Prostate gland (tissue), 2 donors: ENCODE measurements at regions not wholly inside any gene's neighbourhood (a gene's known extent, or its start where the extent isn't known, plus 50 kb on each side); places are given as distances from the start of the nearest gene placed in this dataset.

Experiments used
- POLR2A ChIP-seq: fragments of 450-650 bp; IDR thresholded peaks from one replicate; pipeline ENCODE4 v1.6.1; 2016; ENCODE audit warnings: antibody characterized with exemption, mild to moderate bottlenecking
- POLR2AphosphoS5 ChIP-seq: sonication (generic); formaldehyde crosslinking; IDR thresholded peaks from one replicate; pipeline ENCODE4 v1.6.1; 2017; ENCODE audit warnings: antibody characterized with exemption
- TF ChIP-seq, protein P1 (sequence below), 4 experiments: fragments of 200-600 bp in 2 of 4; fragments of 450-650 bp in 2 of 4; sonication (generic) in 2 of 4; IDR thresholded peaks; 1 replicate in 3 of 4; 2 replicates in 1 of 4; pipeline ENCODE4 v1.5.1; 2016 to 2019; ENCODE audit warnings: antibody characterized with exemption in 4 of 4, mild to moderate bottlenecking in 2 of 4, moderate library complexity in 2 of 4

DNA sequence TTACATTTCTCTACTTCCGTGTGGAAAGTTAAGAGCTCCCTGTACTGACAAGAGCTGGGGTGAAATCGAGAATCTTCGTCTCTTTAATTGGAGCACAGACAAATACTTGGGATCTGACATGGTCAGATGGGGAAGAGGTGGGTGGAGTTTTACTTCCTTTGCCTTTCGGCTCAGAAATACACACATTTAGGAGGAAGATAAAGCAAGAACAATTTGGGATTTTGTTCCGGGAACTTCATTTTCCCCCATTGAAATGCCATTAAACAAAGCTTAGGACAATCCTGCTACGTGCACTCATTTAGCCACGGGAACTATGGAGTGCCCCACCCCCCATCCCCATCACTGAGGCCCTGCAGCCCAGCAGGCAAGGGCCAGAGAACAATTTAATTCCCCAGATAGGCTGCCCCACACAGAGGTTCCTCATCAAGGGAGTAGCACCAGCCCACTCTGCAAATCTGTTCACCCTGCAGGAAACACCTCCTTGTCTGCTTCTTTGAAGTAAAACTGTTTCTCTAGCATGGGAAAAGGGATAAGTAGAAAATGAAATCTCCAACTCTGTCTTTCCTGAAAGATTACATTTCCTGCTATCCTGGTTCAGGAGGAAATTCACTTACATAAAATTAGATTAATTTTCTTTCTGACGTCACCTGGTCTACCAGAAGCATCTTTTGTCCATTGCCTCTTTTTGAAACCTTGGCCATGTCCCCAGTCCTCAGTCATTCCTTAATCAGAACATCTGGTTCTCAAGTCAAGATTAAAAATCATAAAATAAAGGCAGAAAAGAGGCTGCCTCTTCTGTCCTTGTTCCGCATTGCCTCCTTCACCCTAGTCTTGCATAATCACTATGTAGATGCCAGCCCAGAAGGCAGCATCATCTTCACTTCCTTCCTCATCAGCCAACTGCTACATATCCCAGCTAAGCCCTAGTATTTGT lies 206.4 kb downstream of the ENC1 start:
- TF ChIP-seq, protein P1, sequence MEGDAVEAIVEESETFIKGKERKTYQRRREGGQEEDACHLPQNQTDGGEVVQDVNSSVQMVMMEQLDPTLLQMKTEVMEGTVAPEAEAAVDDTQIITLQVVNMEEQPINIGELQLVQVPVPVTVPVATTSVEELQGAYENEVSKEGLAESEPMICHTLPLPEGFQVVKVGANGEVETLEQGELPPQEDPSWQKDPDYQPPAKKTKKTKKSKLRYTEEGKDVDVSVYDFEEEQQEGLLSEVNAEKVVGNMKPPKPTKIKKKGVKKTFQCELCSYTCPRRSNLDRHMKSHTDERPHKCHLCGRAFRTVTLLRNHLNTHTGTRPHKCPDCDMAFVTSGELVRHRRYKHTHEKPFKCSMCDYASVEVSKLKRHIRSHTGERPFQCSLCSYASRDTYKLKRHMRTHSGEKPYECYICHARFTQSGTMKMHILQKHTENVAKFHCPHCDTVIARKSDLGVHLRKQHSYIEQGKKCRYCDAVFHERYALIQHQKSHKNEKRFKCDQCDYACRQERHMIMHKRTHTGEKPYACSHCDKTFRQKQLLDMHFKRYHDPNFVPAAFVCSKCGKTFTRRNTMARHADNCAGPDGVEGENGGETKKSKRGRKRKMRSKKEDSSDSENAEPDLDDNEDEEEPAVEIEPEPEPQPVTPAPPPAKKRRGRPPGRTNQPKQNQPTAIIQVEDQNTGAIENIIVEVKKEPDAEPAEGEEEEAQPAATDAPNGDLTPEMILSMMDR (IDR thresholded peaks at IDR 0.05) = no peak
- TF ChIP-seq POLR2A = no peak
- TF ChIP-seq POLR2AphosphoS5 = no peak
